PC-3 (cell line): ENCODE measurements at regions not wholly inside any gene's neighbourhood (a gene's known extent, or its start where the extent isn't known, plus 50 kb on each side); places are given as distances from the start of the nearest gene placed in this dataset.

ENCODE experiments used
- CTCF ChIP-seq: fragments of 300-600 bp; sonication (generic); conservative IDR thresholded peaks from 2 replicates; pipeline ENCODE4 v1.5.1; 2017; ENCODE audit warnings: antibody characterized with exemption, low read depth, mild to moderate bottlenecking, low read length
- EZH2 ChIP-seq: fragments of 300-600 bp; sonication (generic); IDR thresholded peaks from one replicate; pipeline ENCODE4 v1.6.1; 2017; ENCODE audit warnings: antibody characterized with exemption, mild to moderate bottlenecking, low read length; ENCODE audit not compliant: unreplicated experiment

GRCh38 chr17:12369065-12369464 is 296.6 kb upstream of the MYOCD start:
- TF ChIP-seq CTCF, result no peak
- TF ChIP-seq EZH2, result no peak
